GM19397 (cell line): ENCODE measurements at regions not wholly inside any gene's neighbourhood (a gene's known extent, or its start where the extent isn't known, plus 50 kb on each side); places are given as distances from the start of the nearest gene placed in this dataset.

ENCODE experiments used
- ATAC-seq: cut with Tn5 transposase; IDR thresholded peaks from one replicate; pipeline ENCODE4 v1.9.1; 2021; ENCODE audit warnings: mild to moderate bottlenecking, moderate library complexity; ENCODE audit not compliant: unreplicated experiment

- ATAC-seq, result no peak
Observed at GRCh38 chr9:28671000-28671399, 1097.7 kb upstream of the C9orf72 start.

GRCh38 chr9:28678097-28678496 lies 1104.8 kb upstream of the C9orf72 start:
- ATAC-seq, result no peak

GRCh38 chr9:28688172-28688571 lies 1114.9 kb upstream of the C9orf72 start:
- no peak for ATAC-seq

GRCh38 chr9:28692012-28692411 lies 1118.7 kb upstream of the C9orf72 start:
- ATAC-seq, result no peak

GRCh38 chr9:28696960-28697359 lies 1123.7 kb upstream of the C9orf72 start:
- no peak for ATAC-seq

GRCh38 chr9:28699632-28700031 lies 1126.4 kb upstream of the C9orf72 start:
- no peak for ATAC-seq

GRCh38 chr9:28707616-28708015 lies 1134.3 kb upstream of the C9orf72 start:
- ATAC-seq, result no peak

- ATAC-seq, result no peak
Observed at GRCh38 chr9:28714188-28714587, 1140.9 kb upstream of the C9orf72 start.

- ATAC-seq, result no peak
Observed at GRCh38 chr9:28718226-28718625, 1144.9 kb upstream of the C9orf72 start.

GRCh38 chr9:28720746-28721145 lies 1147.5 kb upstream of the C9orf72 start:
- no peak for ATAC-seq

- ATAC-seq, result no peak
Observed at GRCh38 chr9:28730111-28730510, 1156.8 kb upstream of the C9orf72 start.

- no peak for ATAC-seq
Observed at GRCh38 chr9:28735738-28736342, 1162.6 kb upstream of the C9orf72 start.

- ATAC-seq, result no peak
Observed at GRCh38 chr9:28741459-28741858, 1168.2 kb upstream of the C9orf72 start.

GRCh38 chr9:28747351-28747985 lies 1174.2 kb upstream of the C9orf72 start:
- ATAC-seq, result no peak

GRCh38 chr9:28750136-28750535 lies 1176.9 kb upstream of the C9orf72 start:
- ATAC-seq, result no peak

- ATAC-seq, result no peak
Observed at GRCh38 chr9:28758341-28758740, 1185.1 kb upstream of the C9orf72 start.

GRCh38 chr9:28758971-28759370 lies 1185.7 kb upstream of the C9orf72 start:
- no peak for ATAC-seq

- ATAC-seq, result no peak
Observed at GRCh38 chr9:28762167-28762566, 1188.9 kb upstream of the C9orf72 start.

GRCh38 chr9:28764532-28764931 lies 1191.3 kb upstream of the C9orf72 start:
- ATAC-seq, result no peak

- no peak for ATAC-seq
Observed at GRCh38 chr9:28770226-28770625, 1196.9 kb upstream of the C9orf72 start.

GRCh38 chr9:28770827-28771226 lies 1197.5 kb upstream of the C9orf72 start:
- ATAC-seq, result no peak

- peak; percentile 54 for ATAC-seq
Observed at GRCh38 chr9:28774433-28775235, 1201.4 kb upstream of the C9orf72 start.
